HFF-Myc (cell line): ENCODE measurements at regions not wholly inside any gene's neighbourhood (a gene's known extent, or its start where the extent isn't known, plus 50 kb on each side); places are given as distances from the start of the nearest gene placed in this dataset.
A peak's percentile ranks its signal among the peaks of the same experiment; 100 is the strongest.

Source experiments
- DNase-seq: peaks from one replicate; pipeline ENCODE4 v3.0.0-alpha.2; 2011; ENCODE audit warnings: low read depth; ENCODE audit errors: extremely low read depth
- H3K4me3 ChIP-seq: replicated peaks from 2 replicates; pipeline ENCODE4 v1.5.1; 2011; ENCODE audit warnings: low read depth, mild to moderate bottlenecking, control low read depth, low read length
- TF ChIP-seq, protein P1 (sequence below): IDR thresholded peaks from 2 replicates; pipeline ENCODE4 v1.5.1; 2012; ENCODE audit warnings: mild to moderate bottlenecking, low read depth, low read length, control low read depth; ENCODE audit errors: missing control alignments

DNA sequence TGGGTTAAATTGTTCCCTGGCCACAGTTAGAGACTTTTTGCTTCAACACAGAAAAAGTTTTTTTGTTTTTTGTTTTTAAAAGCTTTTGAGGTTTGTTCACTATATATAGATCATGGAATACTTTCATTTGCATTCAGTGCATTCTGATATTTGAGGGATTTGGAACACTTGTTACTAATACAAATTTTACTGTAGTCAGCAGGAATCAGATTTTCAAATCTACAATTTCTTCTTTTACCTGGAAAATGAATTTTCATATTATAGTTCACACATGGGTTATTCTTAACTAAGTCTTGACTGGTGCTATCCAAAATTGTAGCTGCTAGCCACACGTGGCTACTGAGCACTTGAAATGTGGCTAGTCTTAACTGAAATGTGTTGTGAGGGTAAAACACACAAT is 142.0 kb downstream of the RMI1 start:
- TF ChIP-seq, protein P1, sequence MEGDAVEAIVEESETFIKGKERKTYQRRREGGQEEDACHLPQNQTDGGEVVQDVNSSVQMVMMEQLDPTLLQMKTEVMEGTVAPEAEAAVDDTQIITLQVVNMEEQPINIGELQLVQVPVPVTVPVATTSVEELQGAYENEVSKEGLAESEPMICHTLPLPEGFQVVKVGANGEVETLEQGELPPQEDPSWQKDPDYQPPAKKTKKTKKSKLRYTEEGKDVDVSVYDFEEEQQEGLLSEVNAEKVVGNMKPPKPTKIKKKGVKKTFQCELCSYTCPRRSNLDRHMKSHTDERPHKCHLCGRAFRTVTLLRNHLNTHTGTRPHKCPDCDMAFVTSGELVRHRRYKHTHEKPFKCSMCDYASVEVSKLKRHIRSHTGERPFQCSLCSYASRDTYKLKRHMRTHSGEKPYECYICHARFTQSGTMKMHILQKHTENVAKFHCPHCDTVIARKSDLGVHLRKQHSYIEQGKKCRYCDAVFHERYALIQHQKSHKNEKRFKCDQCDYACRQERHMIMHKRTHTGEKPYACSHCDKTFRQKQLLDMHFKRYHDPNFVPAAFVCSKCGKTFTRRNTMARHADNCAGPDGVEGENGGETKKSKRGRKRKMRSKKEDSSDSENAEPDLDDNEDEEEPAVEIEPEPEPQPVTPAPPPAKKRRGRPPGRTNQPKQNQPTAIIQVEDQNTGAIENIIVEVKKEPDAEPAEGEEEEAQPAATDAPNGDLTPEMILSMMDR, result no peak
- DNase-seq, result no peak
- H3K4me3 ChIP-seq, result no peak overlapping the region

DNA sequence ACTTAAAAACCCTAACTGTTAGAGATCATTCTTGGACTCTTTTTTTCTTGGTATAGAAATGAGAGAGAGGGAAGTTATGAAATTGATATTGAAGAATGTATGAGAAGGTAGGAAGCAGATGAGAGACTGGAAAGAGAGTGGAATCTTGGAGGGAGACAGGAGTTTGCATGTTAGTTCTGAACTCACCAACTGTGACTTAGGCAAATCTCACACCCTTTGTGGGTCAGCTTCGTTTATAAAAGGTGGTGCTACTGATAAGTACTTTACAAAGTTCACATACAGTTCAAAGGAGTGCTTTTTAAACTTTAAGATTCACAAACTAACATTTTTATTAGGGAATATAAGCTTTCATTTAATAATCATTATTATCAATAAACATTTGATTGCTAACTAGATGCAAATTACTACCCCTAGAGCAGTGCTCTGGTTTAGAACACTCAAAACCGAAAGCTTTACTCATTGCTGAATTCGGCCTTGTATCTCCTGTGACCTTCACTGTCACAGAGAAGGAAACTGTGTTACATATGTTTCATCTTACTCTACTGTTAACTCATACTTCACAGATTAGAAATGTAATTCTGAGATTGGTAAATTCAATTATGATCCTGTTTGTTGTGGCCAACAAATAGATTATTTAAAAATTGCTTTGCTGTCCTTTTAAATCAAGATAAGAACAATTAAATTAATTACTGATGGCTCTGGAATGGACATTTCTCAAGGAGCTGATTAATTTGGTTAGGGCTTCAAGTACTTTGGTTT is 143.2 kb downstream of the RMI1 start:
- H3K4me3 ChIP-seq, result no peak overlapping the region
- DNase-seq, result no peak
- TF ChIP-seq, protein P1, result no peak

DNA sequence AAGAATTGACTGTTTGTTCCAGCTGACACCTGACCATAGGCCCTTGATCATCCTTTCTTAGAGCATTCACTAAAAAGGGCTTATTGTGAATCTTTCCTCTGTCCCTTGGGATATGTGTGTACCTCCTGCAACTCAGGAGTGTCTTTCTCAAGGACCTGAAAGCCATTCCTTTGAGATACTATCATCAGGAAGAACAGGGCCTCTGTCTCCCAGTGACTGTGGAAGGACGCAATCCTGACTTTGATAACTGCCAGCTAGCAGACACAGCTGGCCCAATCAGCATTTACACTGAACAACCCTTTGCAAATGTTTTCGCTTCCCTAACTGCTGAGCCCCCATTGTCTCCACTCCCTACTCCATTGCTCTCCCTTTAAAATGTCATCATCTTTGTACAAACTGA is 144.4 kb downstream of the RMI1 start:
- TF ChIP-seq, protein P1, result no peak
- no peak for DNase-seq
- no peak overlapping the region for H3K4me3 ChIP-seq

DNA sequence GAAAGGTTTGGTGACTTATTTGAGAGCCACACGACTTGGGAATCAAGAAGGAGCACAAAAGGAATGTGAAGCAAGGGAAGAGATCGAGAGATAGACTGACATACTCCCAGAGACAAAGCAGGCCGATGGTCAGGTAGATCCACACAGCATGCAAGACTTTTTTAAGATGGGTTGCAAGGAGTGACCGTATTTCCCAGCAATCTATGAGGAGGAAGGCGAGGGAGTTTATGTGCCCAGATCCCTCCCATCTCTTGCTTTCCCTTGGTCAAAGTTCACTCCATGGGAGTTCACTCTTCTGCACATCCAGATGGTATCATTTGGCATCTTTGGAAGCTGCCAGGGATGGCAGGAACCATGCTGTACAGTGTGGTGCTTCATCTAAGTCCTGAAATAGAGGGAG is 148.9 kb downstream of the RMI1 start:
- DNase-seq, result no peak
- TF ChIP-seq, protein P1, result no peak
- H3K4me3 ChIP-seq, result no peak overlapping the region

DNA sequence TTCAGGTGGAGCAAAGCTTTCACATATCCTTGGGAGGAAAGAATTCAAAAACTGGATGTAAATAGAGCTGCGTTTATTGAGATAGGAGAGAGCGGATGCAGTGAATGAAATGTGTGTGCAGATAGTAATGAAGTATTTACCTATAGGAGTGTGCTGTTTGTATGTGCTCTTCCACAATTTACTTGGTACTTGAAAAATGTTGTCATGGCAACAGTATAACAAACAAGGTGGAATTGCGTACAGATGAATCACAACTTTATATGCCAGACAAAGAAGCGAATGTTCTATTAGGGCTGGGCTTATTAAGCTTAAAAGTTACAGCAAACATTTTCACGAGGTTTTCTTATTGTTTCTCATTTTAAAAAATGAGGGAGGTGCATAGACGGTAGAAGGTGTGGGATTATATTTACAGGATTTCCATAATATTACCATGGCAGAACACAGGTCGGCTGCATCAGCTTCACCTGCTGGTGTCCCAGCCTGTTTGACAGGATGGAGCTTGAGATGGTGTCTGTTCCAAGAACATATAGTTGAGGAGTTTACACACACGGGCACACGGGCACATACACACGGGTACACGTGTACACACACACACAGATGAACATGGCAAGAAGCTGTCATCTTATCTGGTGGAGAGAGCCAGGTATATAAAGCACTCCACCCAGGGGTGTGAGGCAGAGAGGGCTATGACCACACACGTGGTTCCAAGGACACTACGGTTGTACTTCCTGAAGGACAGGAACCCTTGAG is 155.7 kb downstream of the RMI1 start:
- DNase-seq, result peak; percentile 35
- H3K4me3 ChIP-seq, result no peak overlapping the region
- TF ChIP-seq, protein P1, result no peak

DNA sequence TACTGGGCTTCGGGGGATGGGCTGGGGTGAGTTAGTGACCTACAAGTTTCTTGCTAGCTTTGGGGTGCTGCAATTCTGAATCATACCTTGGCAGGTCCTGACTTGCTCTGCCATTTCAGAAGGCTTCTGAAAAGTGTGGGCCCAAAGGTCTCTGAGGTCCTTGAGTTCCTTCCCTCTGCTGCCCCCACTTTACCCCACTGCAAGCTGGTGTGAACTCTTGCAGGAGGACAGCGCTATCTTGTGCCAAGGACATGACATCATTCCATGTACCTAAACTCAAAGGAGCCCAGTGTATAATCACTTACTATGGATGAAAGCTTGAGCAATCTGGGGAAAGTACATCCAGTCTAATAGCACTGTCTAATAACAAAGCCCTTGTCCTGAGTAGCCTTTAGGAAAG is 157.4 kb downstream of the RMI1 start:
- DNase-seq, result no peak
- TF ChIP-seq, protein P1, result no peak
- no peak overlapping the region for H3K4me3 ChIP-seq
